ENCODE measurements at regions not wholly inside any gene's neighbourhood (a gene's known extent, or its start where the extent isn't known, plus 50 kb on each side); places are given as distances from the start of the nearest gene placed in this dataset.

DNA sequence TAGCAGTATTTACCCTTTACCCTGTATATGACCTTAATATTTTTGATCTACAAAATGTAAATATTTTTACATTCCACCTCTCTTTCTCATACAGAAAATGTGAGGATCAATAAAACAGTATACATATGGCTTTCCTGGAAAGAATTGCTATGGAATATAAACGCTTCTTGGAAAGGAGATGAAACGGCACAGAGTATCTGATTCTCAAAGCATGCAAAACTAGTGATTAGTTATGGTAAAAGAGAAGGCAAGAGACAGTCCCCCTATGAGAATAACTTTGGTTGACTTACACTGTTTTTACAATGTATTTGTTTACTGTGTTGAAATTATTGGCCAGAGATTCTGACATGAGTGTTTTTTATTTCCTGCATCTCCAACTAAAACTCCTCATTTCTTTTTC, 204.6 kb upstream of the C21orf91 start:
- Mint-ChIP-seq H3K4me1 (no peaks in the 10 kb centered on the region), H3K36me3 (no peaks in the 10 kb centered on the region), H3K27ac (no peak overlapping the region)

DNA sequence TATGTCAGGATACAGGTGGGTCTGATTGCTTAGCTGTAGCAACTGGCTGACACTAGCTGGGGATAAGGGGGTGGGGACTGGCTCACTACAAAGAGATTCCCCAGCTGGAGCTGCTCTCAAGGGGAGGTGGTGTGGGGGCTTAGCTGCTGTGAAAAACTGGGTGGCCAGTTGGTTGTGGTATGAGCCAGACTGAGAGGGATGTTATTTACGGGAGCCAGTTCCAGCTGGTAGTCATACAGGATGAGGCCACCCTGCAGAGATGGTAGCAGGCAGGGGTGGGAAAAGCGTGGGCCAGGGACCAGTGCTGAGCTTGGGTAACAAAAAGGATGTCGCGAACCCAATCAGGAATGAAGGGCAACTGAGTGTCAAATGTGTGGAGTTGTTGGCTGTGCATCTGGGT, 204.0 kb upstream of the C21orf91 start:
- H3K4me3 ChIP-seq (replicated peaks in 1 of 3; ENCODE audit: low read depth in 2 of 3, low read length in 3 of 3), result no peak overlapping the region
- H2AFZ ChIP-seq (ENCODE audit: insufficient read depth, low read depth, low read length, poor library complexity, severe bottlenecking), result no peak overlapping the region
- no peak for TF ChIP-seq CTCF (IDR thresholded peaks at IDR 0.05)
- H4K20me1 ChIP-seq (ENCODE audit: insufficient read depth, low read length), result no peaks in the 10 kb centered on the region
- Mint-ChIP-seq H3K4me1 (no peaks in the 10 kb centered on the region), H3K27me3 (ENCODE audit: low read depth in 3 of 3) (no peaks in the 10 kb centered on the region), H3K36me3 (no peaks in the 10 kb centered on the region), H3K4me3 (no peak overlapping the region), H3K27ac (no peak overlapping the region), H3K9me3 (peaks cover 0 to 6% (median 3%) of the 10 kb centered on the region in 7 donors)
- no peaks in the 10 kb centered on the region for H3K4me1 ChIP-seq (ENCODE audit: control insufficient read depth in 1 of 2, insufficient read depth in 2 of 2, low read length in 2 of 2)
- H3K27me3 ChIP-seq (ENCODE audit: control insufficient read depth in 2 of 2, insufficient read depth in 2 of 2, low read length in 2 of 2), result no peaks in the 10 kb centered on the region
- H3K9me3 ChIP-seq (replicated peaks in 1 of 2; ENCODE audit: control insufficient read depth in 1 of 2, insufficient read depth in 1 of 2, low read length in 2 of 2), result peaks cover 0 to 4% of the 10 kb centered on the region in 2 donors
- no peaks in the 10 kb centered on the region for H3K79me2 ChIP-seq (ENCODE audit: insufficient read depth, low read length)
- no peak overlapping the region for H3K9ac ChIP-seq (ENCODE audit: insufficient read depth, low read length, poor library complexity, severe bottlenecking)
- no peak overlapping the region for H3K4me2 ChIP-seq (replicated peaks; ENCODE audit: extremely low read depth, low read length, poor library complexity, severe bottlenecking)
- intact Hi-C loops (cut with micrococcal nuclease), result no loop called here
- H3K27ac ChIP-seq (ENCODE audit: low read depth in 1 of 2, low read length in 2 of 2), result no peak overlapping the region
- 96% methylated on average over 4 of the region's 4 CpGs for WGBS (ENCODE audit: insufficient coverage)
- no peaks in the 10 kb centered on the region for H3K36me3 ChIP-seq (replicated peaks in 1 of 2; ENCODE audit: control insufficient read depth in 1 of 2, insufficient read depth in 2 of 2, low read length in 2 of 2)
- DNase-seq, result no peak

More for the DNA sequence above, 204.6 kb upstream of the C21orf91 start:
- Histone ChIP-seq H3K9ac (ENCODE audit: insufficient read depth, low read length, poor library complexity, severe bottlenecking) (no peak overlapping the region), H4K20me1 (ENCODE audit: insufficient read depth, low read length) (no peaks in the 10 kb centered on the region), H3K79me2 (ENCODE audit: insufficient read depth, low read length) (no peaks in the 10 kb centered on the region), H3K27me3 (ENCODE audit: control insufficient read depth in 2 of 2, insufficient read depth in 2 of 2, low read length in 2 of 2) (no peaks in the 10 kb centered on the region), H3K36me3 (replicated peaks in 1 of 2; ENCODE audit: control insufficient read depth in 1 of 2, insufficient read depth in 2 of 2, low read length in 2 of 2) (no peaks in the 10 kb centered on the region), H3K4me1 (ENCODE audit: control insufficient read depth in 1 of 2, insufficient read depth in 2 of 2, low read length in 2 of 2) (no peaks in the 10 kb centered on the region), H3K9me3 (replicated peaks in 1 of 2; ENCODE audit: control insufficient read depth in 1 of 2, insufficient read depth in 1 of 2, low read length in 2 of 2) (peaks cover 0 to 4% of the 10 kb centered on the region in 2 donors), H3K4me2 (replicated peaks; ENCODE audit: extremely low read depth, low read length, poor library complexity, severe bottlenecking) (no peak overlapping the region), H3K4me3 (replicated peaks in 1 of 3; ENCODE audit: low read depth in 2 of 3, low read length in 3 of 3) (no peak overlapping the region), H3K27ac (ENCODE audit: low read depth in 1 of 2, low read length in 2 of 2) (no peak overlapping the region), H2AFZ (ENCODE audit: insufficient read depth, low read depth, low read length, poor library complexity, severe bottlenecking) (no peak overlapping the region)
- no peak for DNase-seq
- 77% methylated on average over 2 of the region's 2 CpGs for WGBS (ENCODE audit: insufficient coverage)
- intact Hi-C loops (cut with micrococcal nuclease), result no loop called here
- Mint-ChIP-seq H3K27me3 (ENCODE audit: low read depth in 3 of 3) (no peaks in the 10 kb centered on the region), H3K9me3 (peaks cover 0 to 8% (median 3%) of the 10 kb centered on the region in 7 donors), H3K4me3 (no peak overlapping the region)
- no peak for TF ChIP-seq CTCF (IDR thresholded peaks at IDR 0.05)

Measured in CD14-positive monocyte (primary cell).